Neural cell (in vitro differentiated cells): ENCODE measurements at regions not wholly inside any gene's neighbourhood (a gene's known extent, or its start where the extent isn't known, plus 50 kb on each side); places are given as distances from the start of the nearest gene placed in this dataset.

Experiments
- H2AFZ ChIP-seq: fragments of 200-600, 300-800 bp; sonication (generic), shearing (Covaris generic); 2 replicates; pipeline ENCODE4 v1.6.0; 2014; ENCODE audit warnings: low read depth, mild to moderate bottlenecking, antibody characterized with exemption, low read length, moderate library complexity
- H3F3A ChIP-seq: fragments of 200-600 bp; shearing (Covaris generic); 2 replicates; pipeline ENCODE4 v1.6.1; 2016; ENCODE audit warnings: mild to moderate bottlenecking, moderate library complexity, mixed read lengths, antibody characterized with exemption, low read length; ENCODE audit not compliant: insufficient read depth, poor library complexity, severe bottlenecking
- H3K27ac ChIP-seq: fragments of 200-600, 300-800 bp; sonication (generic), shearing (Covaris generic); 2 replicates; pipeline ENCODE4 v1.5.1; 2014; ENCODE audit warnings: mild to moderate bottlenecking, low read length, moderate library complexity
- H3K27me3 ChIP-seq: fragments of 300-800, 200-600 bp; sonication (generic), shearing (Covaris generic); 2 replicates; pipeline ENCODE4 v1.6.0; 2014; ENCODE audit warnings: mild to moderate bottlenecking, low read depth, low read length, moderate library complexity; ENCODE audit not compliant: insufficient read depth
- H3K36me3 ChIP-seq: fragments of 300-800, 200-600 bp; sonication (generic), shearing (Covaris generic); 2 replicates; pipeline ENCODE4 v1.5.1; 2014; ENCODE audit warnings: mild to moderate bottlenecking, antibody characterized with exemption, low read length, moderate library complexity; ENCODE audit not compliant: insufficient read depth
- H3K4me2 ChIP-seq: fragments of 300-800, 200-600 bp; sonication (generic), shearing (Covaris generic); 2 replicates; pipeline ENCODE4 v1.6.0; 2014; ENCODE audit warnings: mild to moderate bottlenecking, low read length
- H3K4me3 ChIP-seq: fragments of 300-800, 200-600 bp; sonication (generic), shearing (Covaris generic); 2 replicates; pipeline ENCODE4 v1.5.1; 2014; ENCODE audit warnings: mild to moderate bottlenecking, low read length, moderate library complexity
- H3K79me2 ChIP-seq: fragments of 200-600 bp; shearing (Covaris generic); replicated peaks from 2 replicates; pipeline ENCODE4 v1.6.0; 2014; ENCODE audit warnings: mild to moderate bottlenecking, low read length, moderate library complexity; ENCODE audit not compliant: insufficient read depth
- H3K9ac ChIP-seq: fragments of 300-800, 200-600 bp; sonication (generic), shearing (Covaris generic); 2 replicates; pipeline ENCODE4 v1.6.1; 2016; ENCODE audit warnings: mild to moderate bottlenecking, low read length, mixed read lengths
- H3K9me2 ChIP-seq: fragments of 200-600 bp; shearing (Covaris generic); 2 replicates; pipeline ENCODE4 v1.6.1; 2016; ENCODE audit warnings: mild to moderate bottlenecking, low read length, mixed read lengths; ENCODE audit not compliant: insufficient read depth
- H3K9me3 ChIP-seq: fragments of 200-600, 300-800 bp; sonication (generic), shearing (Covaris generic); 2 replicates; pipeline ENCODE4 v1.6.1; 2016; ENCODE audit warnings: mild to moderate bottlenecking, mixed run types, low read length, moderate library complexity, mixed read lengths
- H4K20me1 ChIP-seq: fragments of 200-600 bp; shearing (Covaris generic); 2 replicates; pipeline ENCODE4 v1.6.1; 2016; ENCODE audit warnings: mild to moderate bottlenecking, mixed run types; ENCODE audit not compliant: insufficient read depth
- CTCF ChIP-seq: fragments of 450-650 bp; IDR thresholded peaks from 2 replicates; pipeline ENCODE4 v1.5.1; 2014; ENCODE audit warnings: antibody characterized with exemption, mild to moderate bottlenecking, moderate library complexity; ENCODE audit not compliant: poor library complexity, severe bottlenecking
- EP300 ChIP-seq: fragments of 450-650 bp; conservative IDR thresholded peaks from 2 replicates; pipeline ENCODE4 v1.6.1; 2014; ENCODE audit warnings: antibody characterized with exemption, mild to moderate bottlenecking, moderate library complexity; ENCODE audit not compliant: poor library complexity, severe bottlenecking
- EZH2 ChIP-seq: fragments of 200-600, 300-800 bp; shearing (Covaris generic), sonication (generic); IDR thresholded peaks from 2 replicates; pipeline ENCODE4 v1.6.1; 2014; ENCODE audit warnings: antibody characterized with exemption, low read length, borderline replicate concordance, mild to moderate bottlenecking; ENCODE audit not compliant: insufficient read depth, poor library complexity, severe bottlenecking
- MXI1 ChIP-seq: fragments of 450-650 bp; conservative IDR thresholded peaks from 2 replicates; pipeline ENCODE4 v1.6.1; 2014; ENCODE audit warnings: antibody characterized with exemption, mild to moderate bottlenecking; ENCODE audit not compliant: poor library complexity, severe bottlenecking
- POLR2AphosphoS5 ChIP-seq: IDR thresholded peaks from 2 replicates; pipeline ENCODE4 v1.6.1; 2012
- RAD21 ChIP-seq: fragments of 450-650 bp; conservative IDR thresholded peaks from 2 replicates; pipeline ENCODE4 v1.6.1; 2014; ENCODE audit warnings: antibody characterized with exemption, mild to moderate bottlenecking, moderate library complexity
- REST ChIP-seq: IDR thresholded peaks from 2 replicates; pipeline ENCODE4 v1.6.1; 2012; ENCODE audit warnings: borderline replicate concordance
- SMC3 ChIP-seq: fragments of 450-650 bp; conservative IDR thresholded peaks from 2 replicates; pipeline ENCODE4 v1.6.1; 2014; ENCODE audit warnings: antibody characterized with exemption, mild to moderate bottlenecking, moderate library complexity; ENCODE audit not compliant: poor library complexity
- TAF1 ChIP-seq: IDR thresholded peaks from 2 replicates; pipeline ENCODE4 v1.6.1; 2012; ENCODE audit warnings: low read depth

DNA sequence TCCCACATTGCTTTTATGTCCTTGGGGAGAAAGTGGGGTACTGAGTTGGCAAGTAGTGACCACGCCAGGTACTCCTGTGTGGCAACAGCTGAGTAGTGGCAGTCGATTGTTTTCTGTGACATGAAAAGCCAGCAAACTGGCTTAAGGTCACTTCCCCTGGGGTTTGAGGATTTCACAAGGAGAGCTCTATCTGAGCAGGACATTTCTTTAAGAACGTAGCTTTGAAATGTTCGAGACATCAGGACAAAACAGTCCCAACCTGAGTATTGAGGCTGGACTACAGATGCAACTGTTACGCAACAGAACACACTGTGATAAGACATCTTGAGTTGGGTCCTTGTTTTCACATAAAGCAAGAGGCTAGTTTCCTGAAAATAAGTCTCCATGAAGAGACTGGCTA lies 146.7 kb upstream of the KLF14 start:
- Histone ChIP-seq H3K36me3 (no peaks in the 10 kb centered on the region), H3K27ac (no peak overlapping the region), H2AFZ (no peak overlapping the region), H4K20me1 (no peaks in the 10 kb centered on the region), H3K79me2 (no peaks in the 10 kb centered on the region), H3K27me3 (no peaks in the 10 kb centered on the region), H3K4me3 (no peak overlapping the region), H3K9me3 (no peaks in the 10 kb centered on the region), H3K9ac (no peak overlapping the region), H3K9me2 (no peaks in the 10 kb centered on the region), H3F3A (no peaks in the 10 kb centered on the region), H3K4me2 (no peak overlapping the region)
- TF ChIP-seq EP300 (no peak), RAD21 (no peak), EZH2 (no peak), MXI1 (no peak), POLR2AphosphoS5 (no peak), REST (no peak), CTCF (no peak), TAF1 (no peak)

DNA sequence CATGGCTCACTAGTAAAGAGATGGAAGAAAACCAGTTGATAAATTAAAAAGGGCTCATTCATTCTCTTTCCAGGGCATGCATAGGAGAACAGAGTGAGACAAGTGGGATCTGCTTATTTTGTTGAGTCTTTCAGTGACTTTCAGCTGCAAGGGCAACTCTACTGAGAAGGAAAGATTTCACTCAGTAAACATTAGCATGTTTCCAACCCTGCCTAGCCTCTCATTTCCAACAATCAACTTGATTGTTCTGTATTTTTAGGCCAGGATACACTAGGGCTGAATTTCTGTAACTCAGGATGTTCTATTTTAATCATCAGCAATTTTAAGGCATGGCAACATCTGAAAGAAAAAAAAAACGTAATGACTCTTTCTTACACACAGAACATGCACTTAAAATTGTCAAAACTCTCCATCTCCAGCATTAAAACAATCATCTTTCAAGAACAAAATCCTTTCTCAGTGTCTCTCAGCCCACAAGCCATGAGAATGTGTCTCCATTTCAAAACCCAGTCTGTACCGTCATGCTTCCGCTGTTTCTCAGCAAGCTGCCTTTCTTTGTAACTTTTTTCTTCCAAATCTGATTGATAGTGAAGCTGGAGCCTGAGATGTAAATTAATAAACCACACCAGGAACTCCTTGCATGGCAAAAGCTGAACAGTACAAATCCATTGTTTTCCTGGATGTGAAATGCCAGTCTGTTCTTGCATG lies 147.2 kb upstream of the KLF14 start:
- Histone ChIP-seq H3K9me3 (no peaks in the 10 kb centered on the region), H4K20me1 (no peaks in the 10 kb centered on the region), H3K4me2 (no peak overlapping the region), H2AFZ (no peak overlapping the region), H3K36me3 (no peaks in the 10 kb centered on the region), H3K9me2 (no peaks in the 10 kb centered on the region), H3K4me3 (no peak overlapping the region), H3K27me3 (no peaks in the 10 kb centered on the region), H3K9ac (no peak overlapping the region), H3F3A (no peaks in the 10 kb centered on the region), H3K27ac (no peak overlapping the region), H3K79me2 (no peaks in the 10 kb centered on the region)
- no peak for TF ChIP-seq TAF1
- TF ChIP-seq MXI1 = no peak
- TF ChIP-seq EP300 = no peak
- TF ChIP-seq CTCF = no peak
- TF ChIP-seq POLR2AphosphoS5 = no peak
- TF ChIP-seq REST = no peak
- TF ChIP-seq RAD21 = no peak
- no peak for TF ChIP-seq SMC3
- TF ChIP-seq EZH2 = no peak
